ENCODE measurements at regions not wholly inside any gene's neighbourhood (a gene's known extent, or its start where the extent isn't known, plus 50 kb on each side); places are given as distances from the start of the nearest gene placed in this dataset.

DNA sequence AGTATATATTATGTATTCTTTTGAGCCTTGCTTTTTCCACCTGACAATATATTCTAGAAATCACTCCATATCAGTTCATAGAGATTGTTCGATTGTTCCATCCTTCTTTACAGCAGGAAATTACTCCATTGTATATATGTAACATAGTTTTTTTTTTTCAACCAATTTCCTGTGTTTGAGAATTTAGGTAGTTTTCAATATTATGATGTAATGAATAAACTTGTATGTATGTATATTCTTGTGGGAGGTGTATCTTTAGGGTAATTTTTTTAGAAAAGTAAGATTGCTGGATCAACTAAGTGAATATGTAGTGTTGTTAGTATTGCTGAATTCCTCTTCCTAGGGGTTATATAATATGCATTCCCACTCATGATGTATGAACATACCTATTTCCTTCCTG, 165.9 kb upstream of the PITX1 start:
- TF ChIP-seq, protein P1, sequence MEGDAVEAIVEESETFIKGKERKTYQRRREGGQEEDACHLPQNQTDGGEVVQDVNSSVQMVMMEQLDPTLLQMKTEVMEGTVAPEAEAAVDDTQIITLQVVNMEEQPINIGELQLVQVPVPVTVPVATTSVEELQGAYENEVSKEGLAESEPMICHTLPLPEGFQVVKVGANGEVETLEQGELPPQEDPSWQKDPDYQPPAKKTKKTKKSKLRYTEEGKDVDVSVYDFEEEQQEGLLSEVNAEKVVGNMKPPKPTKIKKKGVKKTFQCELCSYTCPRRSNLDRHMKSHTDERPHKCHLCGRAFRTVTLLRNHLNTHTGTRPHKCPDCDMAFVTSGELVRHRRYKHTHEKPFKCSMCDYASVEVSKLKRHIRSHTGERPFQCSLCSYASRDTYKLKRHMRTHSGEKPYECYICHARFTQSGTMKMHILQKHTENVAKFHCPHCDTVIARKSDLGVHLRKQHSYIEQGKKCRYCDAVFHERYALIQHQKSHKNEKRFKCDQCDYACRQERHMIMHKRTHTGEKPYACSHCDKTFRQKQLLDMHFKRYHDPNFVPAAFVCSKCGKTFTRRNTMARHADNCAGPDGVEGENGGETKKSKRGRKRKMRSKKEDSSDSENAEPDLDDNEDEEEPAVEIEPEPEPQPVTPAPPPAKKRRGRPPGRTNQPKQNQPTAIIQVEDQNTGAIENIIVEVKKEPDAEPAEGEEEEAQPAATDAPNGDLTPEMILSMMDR (conservative IDR thresholded peaks at IDR 0.05; ENCODE audit: low read length): no peak
- TF ChIP-seq EZH2phosphoT487 (IDR thresholded peaks at IDR 0.05; ENCODE audit: borderline replicate concordance): no peak
